Endothelial cell of umbilical vein (primary cell): ENCODE measurements at regions not wholly inside any gene's neighbourhood (a gene's known extent, or its start where the extent isn't known, plus 50 kb on each side); places are given as distances from the start of the nearest gene placed in this dataset.

Experiments
- BruUV-seq: library from RNA; stranded (reverse); fragments of 400-500 nt; replicated peaks from 2 replicates; lab custom pipeline; 2021; lab: Mats Ljungman, UMichigan
- CTCF ChIA-PET: fragments of 300-600, 350-600 bp; sonication (Branson Sonifier 250); formaldehyde crosslinking; loops from one replicate; lab custom pipeline; 2021; ENCODE audit warnings: antibody characterized with exemption, inconsistent platforms; lab: Charles Lee
- POLR2A ChIA-PET: fragments of 300-600, 350-600 bp; sonication (Branson Sonifier 250); formaldehyde crosslinking; loops from one replicate; lab custom pipeline; 2021; ENCODE audit warnings: antibody characterized with exemption, inconsistent platforms; lab: Charles Lee
- DNase-seq: peaks from one replicate; pipeline ENCODE4 v3.0.0-alpha.2; 2011; ENCODE audit warnings: low read depth, low spot score
- FAIRE-seq: peaks from 2 replicates; lab custom pipeline; 2011; peaks lifted over from hg19 to GRCh38; lab: Jason Lieb, UNC
- H2AFZ ChIP-seq: 2 replicates; pipeline ENCODE4 v1.6.0; 2012; ENCODE audit warnings: low read depth, low read length, control low read depth, inconsistent platforms
- H3K27ac ChIP-seq: 2 replicates; pipeline ENCODE4 v1.5.1; 2011; ENCODE audit warnings: low read depth, mild to moderate bottlenecking, control low read depth, low read length, moderate library complexity; ENCODE audit not compliant: insufficient read depth
- H3K27me3 ChIP-seq, 2 experiments: 2 replicates each; pipeline versions ENCODE4 v1.6.0 to v1.6.1; 2011; ENCODE audit warnings: low read length in 2 of 2, mixed read lengths in 1 of 2; ENCODE audit not compliant: control insufficient read depth in 2 of 2, insufficient read depth in 2 of 2
- H3K36me3 ChIP-seq, 2 experiments: 2 replicates in 1 of 2; 3 replicates in 1 of 2; pipeline ENCODE4 v1.5.1; 2011; ENCODE audit warnings: low read length in 2 of 2, mild to moderate bottlenecking in 1 of 2, moderate library complexity in 1 of 2; ENCODE audit not compliant: control insufficient read depth in 2 of 2, insufficient read depth in 2 of 2; ENCODE audit errors: extremely low read depth in 1 of 2
- H3K4me1 ChIP-seq: 3 replicates; pipeline ENCODE4 v1.5.1; 2011; ENCODE audit warnings: mild to moderate bottlenecking, low read length; ENCODE audit not compliant: control insufficient read depth, insufficient read depth; ENCODE audit errors: extremely low read depth
- H3K4me2 ChIP-seq: 2 replicates; pipeline ENCODE4 v1.6.1; 2011; ENCODE audit warnings: low read length, control low read depth, mixed read lengths; ENCODE audit not compliant: insufficient read depth
- H3K4me3 ChIP-seq, 3 experiments: fragments of 200-600 bp in 1 of 3; sonication (generic), shearing (Covaris generic) in 1 of 3; replicated peaks in 1 of 3; 2 replicates each; pipeline ENCODE4 v1.5.1; 2011 to 2016; ENCODE audit warnings: control low read depth in 3 of 3, low read length in 3 of 3, mild to moderate bottlenecking in 2 of 3, inconsistent platforms in 1 of 3, low read depth in 1 of 3, moderate library complexity in 1 of 3; ENCODE audit not compliant: insufficient read depth in 1 of 3
- H3K79me2 ChIP-seq: 2 replicates; pipeline ENCODE4 v1.6.0; 2012; ENCODE audit warnings: low read length, inconsistent platforms; ENCODE audit not compliant: control insufficient read depth, insufficient read depth
- H3K9ac ChIP-seq: replicated peaks from 2 replicates; pipeline ENCODE3; 2011; ENCODE audit warnings: low read length, control low read depth; ENCODE audit not compliant: insufficient read depth; ENCODE audit errors: extremely low read depth
- H3K9me1 ChIP-seq: replicated peaks from 3 replicates; pipeline ENCODE4 v1.6.0; 2011; ENCODE audit warnings: mild to moderate bottlenecking, low read length; ENCODE audit not compliant: control insufficient read depth, insufficient read depth; ENCODE audit errors: extremely low read depth
- H3K9me3 ChIP-seq: replicated peaks from 2 replicates; pipeline ENCODE4 v1.5.1; 2012; ENCODE audit warnings: low read length, inconsistent platforms; ENCODE audit not compliant: control insufficient read depth, insufficient read depth
- H4K20me1 ChIP-seq: replicated peaks from 2 replicates; pipeline ENCODE3; 2011; ENCODE audit warnings: mild to moderate bottlenecking, low read length; ENCODE audit not compliant: control insufficient read depth, insufficient read depth; ENCODE audit errors: extremely low read depth
- CTCF ChIP-seq, 2 donors: IDR thresholded peaks; 1 replicate in 1 of 2; 2 replicates in 1 of 2; pipeline ENCODE4 v1.5.1; 2011; ENCODE audit warnings: low read length in 2 of 2, mild to moderate bottlenecking in 2 of 2, moderate library complexity in 2 of 2, control low read depth in 1 of 2, inconsistent platforms in 1 of 2, low read depth in 1 of 2; ENCODE audit not compliant: insufficient read depth in 1 of 2; ENCODE audit errors: extremely low read depth in 1 of 2
- EZH2 ChIP-seq: IDR thresholded peaks from 2 replicates; pipeline ENCODE4 v1.6.1; 2012; ENCODE audit warnings: borderline replicate concordance, low read depth, mild to moderate bottlenecking, moderate library complexity, low read length, inconsistent platforms; ENCODE audit not compliant: severe bottlenecking
- FOS ChIP-seq: IDR thresholded peaks from 2 replicates; pipeline ENCODE4 v1.6.1; 2011; ENCODE audit warnings: mild to moderate bottlenecking, low read length, moderate library complexity, borderline replicate concordance; ENCODE audit not compliant: insufficient read depth
- GATA2 ChIP-seq: IDR thresholded peaks from 2 replicates; pipeline ENCODE4 v1.7.0; 2011; ENCODE audit warnings: low read depth, mild to moderate bottlenecking, moderate library complexity, mixed read lengths, low read length; ENCODE audit not compliant: insufficient read length, insufficient read depth
- JUN ChIP-seq: IDR thresholded peaks from 2 replicates; pipeline ENCODE4 v1.6.1; 2011; ENCODE audit warnings: borderline replicate concordance, low read depth; ENCODE audit not compliant: insufficient read length, insufficient read depth
- MAX ChIP-seq: IDR thresholded peaks from 2 replicates; pipeline ENCODE4 v1.6.1; 2011; ENCODE audit not compliant: insufficient read depth, insufficient read length
- POLR2A ChIP-seq: IDR thresholded peaks from 2 replicates; pipeline ENCODE4 v1.6.1; 2012; ENCODE audit warnings: low read depth, mild to moderate bottlenecking, control low read depth, low read length
- POLR2AphosphoS5 ChIP-seq: IDR thresholded peaks from 2 replicates; pipeline ENCODE4 v1.6.1; 2012; ENCODE audit warnings: low read depth, mild to moderate bottlenecking, control low read depth, low read length, moderate library complexity; ENCODE audit not compliant: insufficient read depth
- dilution Hi-C: fragments of 300-500 bp; cut with MboI; formaldehyde crosslinking; loops from one replicate; pipeline ENCODE4 v1.15.0; 2019; ENCODE audit warnings: low sequenced_read_pairs; ENCODE audit not compliant: extremely low pct_ligation_motif_present
- intact Hi-C: fragments of 100-400 bp; cut with micrococcal nuclease; formaldehyde crosslinking; loops from one replicate; pipeline ENCODE4 v1.10.0; 2022

GRCh38 chr1:244197851-244198375 lies 146.8 kb downstream of the ZBTB18 start:
- Histone ChIP-seq H4K20me1 (no peaks in the 10 kb centered on the region), H3K36me3 (no peaks in the 10 kb centered on the region), H2AFZ (no peak overlapping the region), H3K9me3 (no peaks in the 10 kb centered on the region), H3K4me2 (no peak overlapping the region), H3K4me1 (no peaks in the 10 kb centered on the region), H3K27ac (no peak overlapping the region), H3K9ac (no peak overlapping the region), H3K79me2 (no peaks in the 10 kb centered on the region), H3K9me1 (no peaks in the 10 kb centered on the region), H3K4me3 (no peak overlapping the region), H3K27me3 (no peaks in the 10 kb centered on the region)
- DNase-seq, result no peak
- intact Hi-C loops (no loop called here), dilution Hi-C loops (no loop called here)
- POLR2A ChIA-PET, result no interaction called here
- BruUV-seq, result no TSS peak
- FAIRE-seq, result no peak
- CTCF ChIA-PET, result no interaction called here
- TF ChIP-seq EZH2 (no peak), POLR2AphosphoS5 (no peak), CTCF (IDR thresholded peaks at IDR 0.05; ENCODE audit: extremely low read depth in 1 of 2, insufficient read depth in 1 of 2, low read depth in 1 of 2, low read length in 2 of 2) (no peak), FOS (no peak), POLR2A (no peak), MAX (no peak), GATA2 (no peak), JUN (no peak)
